ENCODE measurements at regions not wholly inside any gene's neighbourhood (a gene's known extent, or its start where the extent isn't known, plus 50 kb on each side); places are given as distances from the start of the nearest gene placed in this dataset.

GRCh38 chr2:146128216-146128615 lies 1608.3 kb upstream of the ZEB2 start:
- TF ChIP-seq ZNF18 (tag by site-specific recombination; IDR thresholded peaks at IDR 0.05) (no peak), ZBTB48 (tag by site-specific recombination; IDR thresholded peaks at IDR 0.05) (no peak), ZNF48 (tag by site-specific recombination; IDR thresholded peaks at IDR 0.05) (no peak), ZNF621 (tag by site-specific recombination; IDR thresholded peaks at IDR 0.05) (no peak), ZNF169 (tag by site-specific recombination; IDR thresholded peaks at IDR 0.05) (no peak), ZBTB6 (tag by site-specific recombination; IDR thresholded peaks at IDR 0.05) (no peak), ZBTB11 (tag by site-specific recombination; conservative IDR thresholded peaks at IDR 0.05; ENCODE audit: low read depth) (no peak), ZNF624 (tag by site-specific recombination; IDR thresholded peaks at IDR 0.05) (no peak), PRDM1 (tag by site-specific recombination; IDR thresholded peaks at IDR 0.05) (no peak), ATF2 (tag by site-specific recombination; IDR thresholded peaks at IDR 0.05; ENCODE audit: low read depth) (no peak), KLF8 (tag by site-specific recombination; IDR thresholded peaks at IDR 0.05) (no peak), ZNF155 (tag by site-specific recombination; IDR thresholded peaks at IDR 0.05) (no peak), SP2 (tag by site-specific recombination; IDR thresholded peaks at IDR 0.05) (no peak), KLF1 (tag by site-specific recombination; IDR thresholded peaks at IDR 0.05) (no peak), ZNF558 (tag by site-specific recombination; IDR thresholded peaks at IDR 0.05) (no peak)
- H3K36me3 ChIP-seq (ENCODE audit: control insufficient read depth in 2 of 2, insufficient read depth in 1 of 2, low read length in 2 of 2) = no peaks in the 10 kb centered on the region
- CTCF ChIA-PET = no interaction called here
- H3K9me3 ChIP-seq (ENCODE audit: control insufficient read depth, insufficient read depth, low read depth, low read length) = no peaks in the 10 kb centered on the region
- no peaks in the 10 kb centered on the region for H3K4me1 ChIP-seq (ENCODE audit: control insufficient read depth, insufficient read depth, low read length)
- no peak overlapping the region for H3K27ac ChIP-seq (ENCODE audit: extremely low read depth, low read depth, low read length)
- POLR2A ChIA-PET = no interaction called here
- no peak overlapping the region for H3K4me3 ChIP-seq (ENCODE audit: low read depth, low read length)

- CTCF ChIA-PET = no interaction called here
- Histone ChIP-seq H3K36me3 (ENCODE audit: control insufficient read depth in 2 of 2, insufficient read depth in 1 of 2, low read length in 2 of 2) (no peaks in the 10 kb centered on the region), H3K9me3 (ENCODE audit: control insufficient read depth, insufficient read depth, low read depth, low read length) (no peaks in the 10 kb centered on the region), H3K27ac (ENCODE audit: extremely low read depth, low read depth, low read length) (no peak overlapping the region), H3K4me3 (ENCODE audit: low read depth, low read length) (no peak overlapping the region), H3K4me1 (ENCODE audit: control insufficient read depth, insufficient read depth, low read length) (no peaks in the 10 kb centered on the region)
- POLR2A ChIA-PET = no interaction called here
- no peak for TF ChIP-seq PRDM4 (tag by site-specific recombination; IDR thresholded peaks at IDR 0.05)
- no peak for TF ChIP-seq ZSCAN5A (tag by site-specific recombination; IDR thresholded peaks at IDR 0.05)
- no peak for TF ChIP-seq BCL6B (tag by site-specific recombination; IDR thresholded peaks at IDR 0.05)
- TF ChIP-seq ZNF658 (tag by site-specific recombination; IDR thresholded peaks at IDR 0.05) = no peak
- TF ChIP-seq ZNF692 (tag by site-specific recombination; IDR thresholded peaks at IDR 0.05) = no peak
- TF ChIP-seq ZNF169 (tag by site-specific recombination; IDR thresholded peaks at IDR 0.05) = no peak
- no peak for TF ChIP-seq ZIC2 (tag by site-specific recombination; IDR thresholded peaks at IDR 0.05)
- no peak for TF ChIP-seq ZNF426 (tag by site-specific recombination; IDR thresholded peaks at IDR 0.05)
These were observed 1605.6 kb upstream of the ZEB2 start for GRCh38 chr2:146125551-146125950.

Measured in HEK293 (cell line).